IPS-15b (cell line): ENCODE measurements at regions not wholly inside any gene's neighbourhood (a gene's known extent, or its start where the extent isn't known, plus 50 kb on each side); places are given as distances from the start of the nearest gene placed in this dataset.

ENCODE experiments used
- H3K27me3 ChIP-seq: one replicate; pipeline ENCODE4 v1.6.1; 2013; ENCODE audit warnings: low read length; ENCODE audit not compliant: control insufficient read depth, insufficient read depth
- H3K36me3 ChIP-seq: one replicate; pipeline ENCODE4 v1.6.1; 2013; ENCODE audit warnings: low read length; ENCODE audit not compliant: control insufficient read depth, insufficient read depth
- H3K4me1 ChIP-seq: one replicate; pipeline ENCODE4 v1.6.1; 2013; ENCODE audit warnings: mild to moderate bottlenecking, low read length; ENCODE audit not compliant: control insufficient read depth, insufficient read depth
- H3K4me3 ChIP-seq: one replicate; pipeline ENCODE4 v1.5.1; 2013; ENCODE audit warnings: low read depth, low read length
- H3K9ac ChIP-seq: one replicate; pipeline ENCODE4 v1.6.1; 2013; ENCODE audit warnings: low read depth, mild to moderate bottlenecking, low read length
- H3K9me3 ChIP-seq: one replicate; pipeline ENCODE4 v1.6.1; 2013; ENCODE audit warnings: mild to moderate bottlenecking, low read length; ENCODE audit not compliant: control insufficient read depth, insufficient read depth

DNA sequence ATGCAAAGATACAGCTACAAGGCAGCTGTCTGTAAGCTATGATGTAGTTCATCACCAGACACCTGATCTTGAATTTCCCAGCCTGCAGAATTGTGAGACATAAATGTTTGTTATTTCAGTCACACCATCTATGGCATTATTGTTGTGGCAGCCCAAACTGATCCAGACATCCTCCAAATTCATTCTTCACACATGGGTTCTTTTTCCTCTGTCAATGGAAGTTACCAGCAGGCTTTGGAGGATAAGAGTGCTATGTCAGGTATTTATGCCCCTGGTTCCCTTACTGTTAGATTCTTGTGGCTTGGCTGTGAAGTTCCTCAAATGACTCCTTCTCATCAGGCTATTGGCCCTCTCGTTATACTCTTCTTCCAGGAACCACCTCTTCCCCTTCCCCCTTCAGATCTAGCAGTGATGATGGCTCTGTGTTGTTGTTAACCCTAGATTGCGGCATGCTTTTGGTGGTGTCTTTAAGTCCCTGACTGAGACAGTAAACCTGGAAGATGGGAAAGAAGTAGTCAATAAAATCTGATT is 91.0 kb upstream of the CHMP2B start:
- H3K27me3 ChIP-seq: no peaks in the 10 kb centered on the region
- no peak overlapping the region for H3K9ac ChIP-seq
- H3K36me3 ChIP-seq: no peaks in the 10 kb centered on the region
- H3K4me1 ChIP-seq: no peaks in the 10 kb centered on the region
- H3K9me3 ChIP-seq: peaks cover 3% of the 10 kb centered on the region
- no peak overlapping the region for H3K4me3 ChIP-seq

DNA sequence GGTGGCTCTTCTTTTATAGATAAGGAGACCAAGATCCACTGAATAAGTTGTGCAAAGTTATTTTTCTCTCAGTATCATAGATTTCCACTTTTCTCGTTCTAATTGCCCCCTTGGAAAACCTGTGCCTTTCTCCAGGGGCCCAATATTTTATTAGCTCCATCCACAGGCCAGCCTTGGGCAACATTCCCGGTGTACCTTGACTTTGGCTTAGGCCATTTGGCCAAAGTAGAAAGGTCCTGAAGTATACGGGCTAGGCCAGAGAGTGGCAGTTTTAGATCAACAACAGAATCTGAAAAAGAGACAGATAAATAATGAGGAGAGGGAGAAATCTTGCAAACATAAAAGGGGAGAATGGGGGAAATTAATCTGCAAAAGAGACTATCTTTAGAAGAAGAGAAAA is 91.7 kb upstream of the CHMP2B start:
- Histone ChIP-seq H3K36me3 (no peaks in the 10 kb centered on the region), H3K27me3 (no peaks in the 10 kb centered on the region), H3K9ac (no peak overlapping the region), H3K4me1 (no peaks in the 10 kb centered on the region), H3K9me3 (no peaks in the 10 kb centered on the region), H3K4me3 (no peak overlapping the region)

DNA sequence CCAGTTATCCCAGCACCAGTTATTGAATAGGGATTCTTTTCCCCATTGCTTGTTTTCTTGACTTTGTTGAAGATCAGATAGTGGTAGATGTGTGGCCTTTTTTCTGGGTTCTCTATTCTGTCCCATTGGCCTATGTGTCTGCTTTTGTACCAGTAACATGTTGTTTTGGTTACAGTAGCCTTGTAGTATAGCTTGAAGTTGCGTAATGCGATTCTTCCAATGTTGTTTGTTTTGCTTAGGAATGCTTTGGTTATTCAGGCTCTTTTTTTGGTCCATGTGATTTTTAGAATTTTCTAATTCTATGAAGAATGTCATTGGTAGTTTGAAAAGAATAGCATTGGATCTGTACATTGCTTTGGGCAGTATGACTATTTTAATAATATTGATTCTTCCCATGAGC is 94.3 kb upstream of the CHMP2B start:
- no peaks in the 10 kb centered on the region for H3K4me1 ChIP-seq
- H3K9ac ChIP-seq: no peak overlapping the region
- H3K36me3 ChIP-seq: no peaks in the 10 kb centered on the region
- no peak overlapping the region for H3K4me3 ChIP-seq
- no peaks in the 10 kb centered on the region for H3K9me3 ChIP-seq
- no peaks in the 10 kb centered on the region for H3K27me3 ChIP-seq

DNA sequence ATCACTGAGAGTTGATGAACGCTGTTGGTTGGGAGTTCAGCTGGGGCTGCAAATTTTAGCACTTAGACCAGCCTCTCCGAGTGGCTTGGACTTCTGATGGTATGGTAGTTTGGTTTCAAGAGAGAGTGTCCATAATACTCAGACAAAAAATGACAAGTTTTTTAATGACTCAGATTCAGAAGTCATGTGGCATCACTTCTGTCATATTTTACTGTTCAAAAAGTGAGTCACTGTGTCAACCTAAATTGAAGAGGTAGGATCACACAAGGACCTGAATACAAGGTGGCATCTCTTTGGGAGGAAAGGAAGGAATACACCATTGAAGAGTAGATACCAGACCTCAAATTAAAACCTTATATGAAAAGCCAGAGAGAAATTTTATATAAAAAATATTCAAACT is 99.1 kb upstream of the CHMP2B start:
- H3K4me3 ChIP-seq: no peak overlapping the region
- no peaks in the 10 kb centered on the region for H3K4me1 ChIP-seq
- no peaks in the 10 kb centered on the region for H3K27me3 ChIP-seq
- no peak overlapping the region for H3K9ac ChIP-seq
- no peaks in the 10 kb centered on the region for H3K36me3 ChIP-seq
- H3K9me3 ChIP-seq: no peaks in the 10 kb centered on the region

DNA sequence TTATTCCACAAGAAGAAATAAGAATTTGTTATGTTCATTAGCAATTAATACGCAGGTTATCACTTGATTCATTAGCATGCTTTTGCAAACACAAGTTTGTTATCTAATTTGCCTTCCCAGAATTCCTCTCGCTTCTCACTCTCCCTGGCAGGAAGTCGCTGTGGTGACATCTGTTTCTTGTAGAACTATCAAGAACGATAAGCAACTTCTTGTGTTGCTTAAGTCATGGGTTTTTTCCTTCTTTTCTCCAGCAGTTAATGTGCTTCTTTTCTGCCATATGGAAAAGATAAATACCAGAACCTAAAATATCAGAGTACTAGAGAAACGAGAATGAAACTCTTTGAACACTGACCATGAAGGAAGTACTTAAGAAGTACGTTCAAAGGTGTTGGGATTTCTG is 99.8 kb upstream of the CHMP2B start:
- Histone ChIP-seq H3K9ac (no peak overlapping the region), H3K9me3 (no peaks in the 10 kb centered on the region), H3K36me3 (no peaks in the 10 kb centered on the region), H3K4me3 (no peak overlapping the region), H3K27me3 (no peaks in the 10 kb centered on the region), H3K4me1 (no peaks in the 10 kb centered on the region)

DNA sequence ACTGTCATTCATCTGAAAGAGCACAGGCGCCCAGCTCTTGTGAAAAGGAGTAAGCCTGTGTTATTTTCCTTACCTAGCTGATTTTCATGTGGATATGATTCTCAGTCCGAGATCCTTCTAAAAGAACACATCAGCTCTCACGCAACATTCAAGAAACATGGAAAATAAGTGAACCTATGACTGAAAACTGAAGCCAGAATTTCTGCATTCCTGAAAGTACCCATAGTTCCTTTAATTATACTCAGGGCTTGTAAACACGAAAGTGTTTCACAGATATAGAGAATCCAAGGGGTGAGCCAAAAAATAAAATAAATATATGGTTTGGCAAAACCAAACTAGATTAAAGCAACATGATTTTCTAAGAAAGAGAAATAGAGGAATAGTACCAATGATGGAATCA is 100.8 kb upstream of the CHMP2B start:
- no peaks in the 10 kb centered on the region for H3K4me1 ChIP-seq
- no peak overlapping the region for H3K4me3 ChIP-seq
- H3K9me3 ChIP-seq: no peaks in the 10 kb centered on the region
- H3K27me3 ChIP-seq: no peaks in the 10 kb centered on the region
- H3K9ac ChIP-seq: no peak overlapping the region
- H3K36me3 ChIP-seq: no peaks in the 10 kb centered on the region

DNA sequence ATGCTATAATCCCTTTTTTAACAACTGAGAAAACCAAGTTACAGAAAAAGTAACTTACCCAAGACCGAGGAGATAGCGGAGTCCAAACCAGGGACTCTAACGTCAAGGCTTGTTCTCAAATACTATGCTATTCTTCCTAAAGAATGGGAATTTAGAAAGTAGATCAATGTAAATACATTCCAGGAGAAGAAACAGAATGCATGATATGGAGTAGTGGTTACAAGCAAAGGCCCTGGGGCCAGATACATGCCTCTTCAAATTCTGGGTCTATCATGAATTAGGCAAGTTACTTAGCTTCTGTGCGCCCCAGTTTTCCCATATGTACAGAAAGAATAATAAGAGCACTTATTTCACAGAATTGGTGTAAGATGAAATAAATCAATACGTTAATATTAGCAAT is 102.0 kb upstream of the CHMP2B start:
- H3K9ac ChIP-seq: no peak overlapping the region
- no peaks in the 10 kb centered on the region for H3K4me1 ChIP-seq
- no peak overlapping the region for H3K4me3 ChIP-seq
- no peaks in the 10 kb centered on the region for H3K27me3 ChIP-seq
- no peaks in the 10 kb centered on the region for H3K36me3 ChIP-seq
- no peaks in the 10 kb centered on the region for H3K9me3 ChIP-seq

DNA sequence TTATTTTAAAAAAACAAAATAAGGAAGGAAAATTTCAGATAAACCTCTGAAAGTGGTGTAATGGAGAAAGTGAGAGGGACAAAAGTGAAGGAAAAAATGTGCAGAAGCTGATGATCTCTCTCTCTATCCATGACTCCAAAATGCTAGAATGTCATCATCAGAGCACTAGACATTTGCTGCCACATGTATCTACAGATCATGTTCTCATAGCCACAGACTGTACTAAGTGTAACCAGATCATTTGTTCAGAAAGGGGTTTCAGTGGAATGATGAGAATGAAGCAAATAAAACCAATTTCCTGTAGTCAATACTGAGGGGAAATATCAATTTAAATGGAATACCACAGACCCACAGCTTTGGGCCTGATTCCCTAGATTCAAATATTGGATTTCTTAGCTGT is 104.3 kb upstream of the CHMP2B start:
- Histone ChIP-seq H3K4me1 (no peaks in the 10 kb centered on the region), H3K9ac (no peak overlapping the region), H3K9me3 (no peaks in the 10 kb centered on the region), H3K27me3 (no peaks in the 10 kb centered on the region), H3K4me3 (no peak overlapping the region), H3K36me3 (no peaks in the 10 kb centered on the region)

DNA sequence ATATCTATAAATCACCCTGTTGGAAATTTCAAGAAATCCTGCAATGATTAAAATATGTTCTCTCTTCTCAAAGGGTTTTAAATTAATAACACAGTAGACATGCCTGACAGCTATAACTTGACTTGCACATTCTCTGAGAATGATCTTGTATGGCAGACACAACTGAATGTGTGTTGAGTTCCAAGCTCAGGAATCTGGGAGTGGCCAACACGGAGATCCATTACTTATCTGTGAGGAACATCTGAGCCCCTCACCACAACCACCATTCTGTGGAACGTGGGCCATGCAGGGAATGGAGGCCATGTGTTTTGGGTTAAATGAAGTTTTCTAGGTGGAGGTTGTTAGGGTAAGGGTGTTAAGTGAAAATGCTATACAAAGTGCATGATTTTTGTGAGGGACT is 105.3 kb upstream of the CHMP2B start:
- no peaks in the 10 kb centered on the region for H3K9me3 ChIP-seq
- no peaks in the 10 kb centered on the region for H3K36me3 ChIP-seq
- no peaks in the 10 kb centered on the region for H3K27me3 ChIP-seq
- H3K4me1 ChIP-seq: no peaks in the 10 kb centered on the region
- H3K4me3 ChIP-seq: no peak overlapping the region
- no peak overlapping the region for H3K9ac ChIP-seq

DNA sequence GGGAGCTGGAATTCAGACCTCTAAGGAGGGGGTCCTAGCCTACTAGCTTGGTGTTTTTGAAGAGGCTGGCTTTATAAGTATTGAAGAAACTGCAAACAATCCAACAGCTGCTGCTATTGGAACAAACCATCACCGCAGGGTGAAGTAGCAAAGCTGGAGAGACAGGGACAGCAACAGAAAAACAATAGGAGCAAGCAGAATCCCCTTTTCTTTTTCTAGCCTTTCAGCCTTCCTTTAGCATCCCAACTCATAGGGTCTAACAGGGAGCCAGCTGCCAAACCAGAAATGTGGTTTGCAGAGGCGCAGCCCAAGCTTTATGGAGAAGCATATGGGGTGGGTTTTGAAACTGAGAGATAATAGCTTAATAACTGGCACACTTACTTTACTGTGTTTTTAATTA is 106.2 kb upstream of the CHMP2B start:
- no peaks in the 10 kb centered on the region for H3K36me3 ChIP-seq
- H3K9me3 ChIP-seq: no peaks in the 10 kb centered on the region

DNA sequence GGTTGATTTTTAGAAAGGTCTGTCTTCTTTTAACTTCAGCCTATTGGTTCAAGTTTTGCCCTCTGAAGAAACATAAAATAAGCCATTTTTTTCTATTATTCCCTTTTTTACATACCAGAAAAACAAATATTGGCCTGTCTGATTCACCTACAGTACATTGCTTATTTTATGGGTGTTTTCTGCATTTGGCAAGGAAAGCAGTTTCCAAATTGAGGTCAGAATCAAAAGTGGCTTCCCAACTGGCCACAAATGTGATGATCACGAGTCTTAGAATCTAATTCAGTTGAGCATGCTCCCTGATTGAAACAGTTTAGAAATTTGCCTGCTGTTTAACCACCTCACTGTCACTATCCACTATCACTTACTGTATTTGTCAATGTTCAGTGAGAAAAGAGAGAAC is 106.9 kb upstream of the CHMP2B start:
- no peak overlapping the region for H3K4me3 ChIP-seq
- H3K4me1 ChIP-seq: no peaks in the 10 kb centered on the region
- no peak overlapping the region for H3K9ac ChIP-seq
- H3K9me3 ChIP-seq: no peaks in the 10 kb centered on the region
- no peaks in the 10 kb centered on the region for H3K36me3 ChIP-seq
- H3K27me3 ChIP-seq: no peaks in the 10 kb centered on the region

More for the DNA sequence above, 106.2 kb upstream of the CHMP2B start:
- Histone ChIP-seq H3K9ac (no peak overlapping the region), H3K4me3 (no peak overlapping the region), H3K27me3 (no peaks in the 10 kb centered on the region), H3K4me1 (no peaks in the 10 kb centered on the region)

DNA sequence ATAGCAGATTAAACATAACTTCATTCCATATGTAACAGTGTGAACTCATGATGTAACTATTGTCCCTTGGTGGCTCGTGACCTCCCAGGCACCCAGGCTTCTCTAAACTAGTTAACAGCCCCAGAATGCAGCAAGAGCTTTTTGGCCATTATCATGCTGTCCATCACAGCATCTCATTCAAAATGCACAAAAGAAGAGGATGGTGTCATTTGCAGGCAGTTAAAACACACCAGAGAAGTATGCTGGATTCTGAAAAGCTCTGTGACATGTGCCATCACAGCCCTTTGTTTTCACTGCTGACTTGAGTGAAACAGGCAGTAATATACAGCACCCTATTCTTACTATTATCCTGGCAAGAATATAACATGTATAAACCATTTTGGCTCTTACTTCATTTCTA is 117.6 kb upstream of the CHMP2B start:
- H3K9ac ChIP-seq: no peak overlapping the region
- H3K4me3 ChIP-seq: no peak overlapping the region
- H3K4me1 ChIP-seq: no peaks in the 10 kb centered on the region
- no peaks in the 10 kb centered on the region for H3K36me3 ChIP-seq
- no peaks in the 10 kb centered on the region for H3K9me3 ChIP-seq
- H3K27me3 ChIP-seq: no peaks in the 10 kb centered on the region
